ENCODE measurements at regions not wholly inside any gene's neighbourhood (a gene's known extent, or its start where the extent isn't known, plus 50 kb on each side); places are given as distances from the start of the nearest gene placed in this dataset.

DNA sequence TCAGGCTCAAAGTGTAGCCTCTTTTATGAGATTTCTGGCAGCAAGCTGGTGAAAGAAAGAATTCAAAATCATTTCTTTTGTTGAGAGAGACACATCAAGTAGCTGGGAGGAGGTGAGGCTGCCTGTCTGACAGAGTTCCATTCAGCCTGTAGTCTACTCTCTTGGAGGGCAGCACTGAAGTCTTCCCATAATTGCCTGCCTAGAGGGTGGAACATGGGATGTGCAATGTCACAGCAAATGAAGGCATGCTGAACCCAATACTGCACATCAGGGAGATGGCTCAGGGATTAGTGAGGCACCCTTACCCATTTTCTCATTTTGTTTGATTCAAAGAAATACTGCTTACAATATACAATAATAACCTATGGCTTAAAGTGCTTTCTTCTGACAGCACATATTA, 475.7 kb downstream of the TMEM232 start:
- TF ChIP-seq, protein P1, sequence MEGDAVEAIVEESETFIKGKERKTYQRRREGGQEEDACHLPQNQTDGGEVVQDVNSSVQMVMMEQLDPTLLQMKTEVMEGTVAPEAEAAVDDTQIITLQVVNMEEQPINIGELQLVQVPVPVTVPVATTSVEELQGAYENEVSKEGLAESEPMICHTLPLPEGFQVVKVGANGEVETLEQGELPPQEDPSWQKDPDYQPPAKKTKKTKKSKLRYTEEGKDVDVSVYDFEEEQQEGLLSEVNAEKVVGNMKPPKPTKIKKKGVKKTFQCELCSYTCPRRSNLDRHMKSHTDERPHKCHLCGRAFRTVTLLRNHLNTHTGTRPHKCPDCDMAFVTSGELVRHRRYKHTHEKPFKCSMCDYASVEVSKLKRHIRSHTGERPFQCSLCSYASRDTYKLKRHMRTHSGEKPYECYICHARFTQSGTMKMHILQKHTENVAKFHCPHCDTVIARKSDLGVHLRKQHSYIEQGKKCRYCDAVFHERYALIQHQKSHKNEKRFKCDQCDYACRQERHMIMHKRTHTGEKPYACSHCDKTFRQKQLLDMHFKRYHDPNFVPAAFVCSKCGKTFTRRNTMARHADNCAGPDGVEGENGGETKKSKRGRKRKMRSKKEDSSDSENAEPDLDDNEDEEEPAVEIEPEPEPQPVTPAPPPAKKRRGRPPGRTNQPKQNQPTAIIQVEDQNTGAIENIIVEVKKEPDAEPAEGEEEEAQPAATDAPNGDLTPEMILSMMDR (IDR thresholded peaks at IDR 0.05): no peak
- no peak for TF ChIP-seq EZH2 (IDR thresholded peaks at IDR 0.05)

Measured in neural progenitor cell (in vitro differentiated cells).